OCI-LY7 (cell line): ENCODE measurements at regions not wholly inside any gene's neighbourhood (a gene's known extent, or its start where the extent isn't known, plus 50 kb on each side); places are given as distances from the start of the nearest gene placed in this dataset.

Source experiments
- BruUV-seq: library from RNA; stranded (reverse); fragments of 400-500 nt; replicated peaks from 2 replicates; lab custom pipeline; 2021; lab: Mats Ljungman, UMichigan
- CTCF ChIA-PET: fragments of 300-600 bp; sonication (Branson Sonifier 250); formaldehyde crosslinking; loops from one replicate; lab custom pipeline; 2022; ENCODE audit warnings: antibody characterized with exemption; ENCODE audit not compliant: unreplicated experiment; lab: Charles Lee
- POLR2A ChIA-PET: fragments of 300-600 bp; sonication (Branson Sonifier 250); formaldehyde crosslinking; loops from one replicate; lab custom pipeline; 2022; ENCODE audit warnings: antibody characterized with exemption; lab: Charles Lee
- DNase-seq: peaks from one replicate; pipeline ENCODE4 v3.0.0-alpha.2; 2015; ENCODE audit warnings: low spot score
- H2AFZ ChIP-seq: fragments of 200-600 bp; sonication (generic), shearing (Covaris generic); 2 replicates; pipeline ENCODE4 v1.6.1; 2014; ENCODE audit warnings: mild to moderate bottlenecking, antibody characterized with exemption, low read length, moderate library complexity
- H3K27ac ChIP-seq: fragments of 200-600 bp; sonication (generic); 2 replicates; pipeline ENCODE4 v1.5.1; 2014; ENCODE audit warnings: mixed run types, low read depth, mild to moderate bottlenecking, moderate library complexity, low read length, inconsistent platforms; ENCODE audit not compliant: poor library complexity, severe bottlenecking
- H3K36me3 ChIP-seq: fragments of 200-600 bp; sonication (generic); 2 replicates; pipeline ENCODE4 v1.6.1; 2014; ENCODE audit warnings: mild to moderate bottlenecking, antibody characterized with exemption, low read length, moderate library complexity, mixed read lengths; ENCODE audit not compliant: insufficient read depth
- H3K4me1 ChIP-seq: fragments of 200-600 bp; sonication (generic); 2 replicates; pipeline ENCODE4 v1.5.1; 2014; ENCODE audit warnings: mild to moderate bottlenecking, low read length; ENCODE audit not compliant: insufficient read depth, poor library complexity, severe bottlenecking
- H3K4me2 ChIP-seq: fragments of 200-600 bp; sonication (generic); 2 replicates; pipeline ENCODE4 v1.6.1; 2014; ENCODE audit warnings: mild to moderate bottlenecking, low read length
- H3K4me3 ChIP-seq: fragments of 200-600 bp; sonication (generic); 2 replicates; pipeline ENCODE4 v1.5.1; 2014; ENCODE audit warnings: mild to moderate bottlenecking, low read depth, low read length; ENCODE audit not compliant: poor library complexity, severe bottlenecking
- H3K79me2 ChIP-seq: fragments of 200-600 bp; sonication (generic); 2 replicates; pipeline ENCODE4 v1.6.1; 2016; ENCODE audit warnings: low read depth, mild to moderate bottlenecking, low read length, moderate library complexity, mixed read lengths; ENCODE audit not compliant: insufficient read depth
- H3K9me2 ChIP-seq: fragments of 200-600 bp; sonication (generic); 2 replicates; pipeline ENCODE4 v1.6.1; 2016; ENCODE audit warnings: mild to moderate bottlenecking, low read length, mixed read lengths; ENCODE audit not compliant: insufficient read depth
- H3K9me3 ChIP-seq: fragments of 200-600 bp; sonication (generic); 2 replicates; pipeline ENCODE4 v1.6.1; 2014; ENCODE audit warnings: mild to moderate bottlenecking, mixed run types, low read length, mixed read lengths
- H4K20me1 ChIP-seq: fragments of 200-600 bp; sonication (generic); 2 replicates; pipeline ENCODE4 v1.6.1; 2014; ENCODE audit warnings: mild to moderate bottlenecking, antibody characterized with exemption, low read length, moderate library complexity, mixed read lengths; ENCODE audit not compliant: insufficient read depth
- CTCF ChIP-seq: fragments of 200-600 bp; sonication (generic); conservative IDR thresholded peaks from 2 replicates; pipeline ENCODE4 v1.5.1; 2014; ENCODE audit warnings: mild to moderate bottlenecking, antibody characterized with exemption, low read length, moderate library complexity, mixed read lengths
- EZH2phosphoT487 ChIP-seq: fragments of 200-600 bp; sonication (generic); IDR thresholded peaks from 2 replicates; pipeline ENCODE4 v1.6.1; 2018; ENCODE audit warnings: low read depth, borderline replicate concordance, mild to moderate bottlenecking, mixed run types, antibody characterized with exemption, low read length, moderate library complexity, mixed read lengths
- intact Hi-C: fragments of 100-400 bp; cut with micrococcal nuclease; formaldehyde crosslinking; loops from one replicate; pipeline ENCODE4 v1.10.0; 2022; ENCODE audit not compliant: unreplicated experiment

- H4K20me1 ChIP-seq = no peaks in the 10 kb centered on the region
- H3K27ac ChIP-seq = no peak overlapping the region
- no peaks in the 10 kb centered on the region for H3K9me2 ChIP-seq
- intact Hi-C loops = no loop called here
- H3K4me2 ChIP-seq = no peak overlapping the region
- peaks cover 4% of the 10 kb centered on the region for H3K4me1 ChIP-seq
- CTCF ChIA-PET = no interaction called here
- no peak for DNase-seq
- POLR2A ChIA-PET = interaction anchor here (0.8 to 1.8 kb wide), 4 partner anchors 9 to 37 kb away, joined by 3 to 5 read pairs (median 4); no protein-coding TSS in a partner anchor
- H2AFZ ChIP-seq = no peak overlapping the region
- no peak overlapping the region for H3K4me3 ChIP-seq
- no TSS peak for BruUV-seq
- no peaks in the 10 kb centered on the region for H3K9me3 ChIP-seq
- H3K36me3 ChIP-seq = no peaks in the 10 kb centered on the region
- TF ChIP-seq EZH2phosphoT487 = no peak
- no peak for TF ChIP-seq CTCF
- no peaks in the 10 kb centered on the region for H3K79me2 ChIP-seq
Observed at GRCh38 chr6:134523051-134523450, 205.1 kb upstream of the SGK1 start.

- Histone ChIP-seq H4K20me1 (no peaks in the 10 kb centered on the region), H3K9me2 (no peaks in the 10 kb centered on the region), H3K4me2 (no peak overlapping the region), H3K9me3 (no peaks in the 10 kb centered on the region), H2AFZ (no peak overlapping the region), H3K36me3 (no peaks in the 10 kb centered on the region), H3K27ac (no peak overlapping the region), H3K4me1 (peaks cover 4% of the 10 kb centered on the region), H3K79me2 (no peaks in the 10 kb centered on the region), H3K4me3 (no peak overlapping the region)
- POLR2A ChIA-PET = interaction anchor here (1.0 kb wide), 1 partner anchor 43 kb away, joined by 4 read pairs; no protein-coding TSS in a partner anchor
- CTCF ChIA-PET = no interaction called here
- intact Hi-C loops = no loop called here
- DNase-seq = no peak
- no TSS peak for BruUV-seq
- TF ChIP-seq CTCF (no peak), EZH2phosphoT487 (no peak)
Observed at GRCh38 chr6:134521116-134521501, 203.2 kb upstream of the SGK1 start.

GRCh38 chr6:134520181-134521115 lies 202.5 kb upstream of the SGK1 start:
- ChIA-PET POLR2A (no interaction called here), CTCF (no interaction called here)
- intact Hi-C loops = no loop called here
- no peak for DNase-seq
- TF ChIP-seq CTCF = no peak
- TF ChIP-seq EZH2phosphoT487 = no peak
- H3K4me3 ChIP-seq = no peak overlapping the region
- H3K4me1 ChIP-seq = peaks cover 4% of the 10 kb centered on the region
- no peaks in the 10 kb centered on the region for H3K36me3 ChIP-seq
- no peaks in the 10 kb centered on the region for H3K9me2 ChIP-seq
- no peak overlapping the region for H3K27ac ChIP-seq
- H3K9me3 ChIP-seq = no peaks in the 10 kb centered on the region
- H4K20me1 ChIP-seq = no peaks in the 10 kb centered on the region
- no peak overlapping the region for H2AFZ ChIP-seq
- no peak overlapping the region for H3K4me2 ChIP-seq
- BruUV-seq = no TSS peak
- H3K79me2 ChIP-seq = no peaks in the 10 kb centered on the region
